SK-N-SH (cell line): ENCODE measurements at regions not wholly inside any gene's neighbourhood (a gene's known extent, or its start where the extent isn't known, plus 50 kb on each side); places are given as distances from the start of the nearest gene placed in this dataset.

Experiments
- EP300 ChIP-seq, 2 experiments: IDR thresholded peaks; 2 replicates each; pipeline versions ENCODE4 v1.4.0 to v1.6.1; 2012; ENCODE audit warnings: borderline replicate concordance in 1 of 2, low read depth in 1 of 2, low read length in 1 of 2
- MAX ChIP-seq: IDR thresholded peaks from 2 replicates; pipeline ENCODE4 v1.4.0; 2012; ENCODE audit warnings: low read depth
- MXI1 ChIP-seq: IDR thresholded peaks from 2 replicates; pipeline ENCODE4 v1.6.1; 2012; ENCODE audit warnings: mild to moderate bottlenecking, low read depth, low read length, improper control_type of control experiment
- NFIC ChIP-seq: IDR thresholded peaks from 2 replicates; pipeline ENCODE4 v1.4.0; 2012; ENCODE audit warnings: borderline replicate concordance
- RCOR1 ChIP-seq: fragments of 150-350 bp; IDR thresholded peaks from 2 replicates; pipeline ENCODE4 v1.6.1; 2017; ENCODE audit warnings: antibody characterized with exemption, low read length

- TF ChIP-seq RCOR1 (no peak), NFIC (no peak), EP300 (IDR thresholded peaks at IDR 0.05; ENCODE audit: borderline replicate concordance in 1 of 2, low read depth in 1 of 2, low read length in 1 of 2) (no peak), MXI1 (no peak), MAX (no peak)
These were observed 206.6 kb downstream of the DEPDC1B start for GRCh38 chr5:60493372-60493771.
